ENCODE measurements at regions not wholly inside any gene's neighbourhood (a gene's known extent, or its start where the extent isn't known, plus 50 kb on each side); places are given as distances from the start of the nearest gene placed in this dataset.

GRCh38 chr7:91397096-91397495 lies 132.9 kb downstream of the FZD1 start:
- no peak for TF ChIP-seq YY1 (IDR thresholded peaks at IDR 0.05; ENCODE audit: insufficient read depth, insufficient read length)
- no peak for TF ChIP-seq SUZ12 (IDR thresholded peaks at IDR 0.05; ENCODE audit: extremely low read depth, insufficient read depth, insufficient read length)
- no peak for TF ChIP-seq ZNF274 (IDR thresholded peaks at IDR 0.05; ENCODE audit: low read depth, low read length)
